H9 (cell line): ENCODE measurements at regions not wholly inside any gene's neighbourhood (a gene's known extent, or its start where the extent isn't known, plus 50 kb on each side); places are given as distances from the start of the nearest gene placed in this dataset.

ENCODE experiments used
- DNase-seq: peaks from one replicate; pipeline ENCODE4 v3.0.0-alpha.2; 2017
- H2AFZ ChIP-seq: one replicate; pipeline ENCODE4 v1.6.1; 2013; ENCODE audit warnings: mild to moderate bottlenecking, low read length, control low read depth, moderate library complexity
- H2AK5ac ChIP-seq: 2 replicates; pipeline ENCODE4 v1.6.1; 2013; ENCODE audit warnings: low read length, control low read depth, mixed read lengths; ENCODE audit not compliant: insufficient read length
- H2BK120ac ChIP-seq: one replicate; pipeline ENCODE4 v1.6.1; 2013; ENCODE audit warnings: low read depth, mild to moderate bottlenecking, low read length, control low read depth, inconsistent platforms; ENCODE audit not compliant: poor library complexity, severe bottlenecking
- H2BK12ac ChIP-seq: 2 replicates; pipeline ENCODE4 v1.6.1; 2013; ENCODE audit warnings: low read length, control low read depth, mixed read lengths, low read depth; ENCODE audit not compliant: insufficient read length
- H2BK15ac ChIP-seq: 2 replicates; pipeline ENCODE4 v1.6.1; 2013; ENCODE audit warnings: low read depth, low read length, control low read depth
- H2BK20ac ChIP-seq: one replicate; pipeline ENCODE4 v1.6.1; 2013; ENCODE audit warnings: low read depth, mild to moderate bottlenecking, low read length, control low read depth, inconsistent platforms; ENCODE audit not compliant: poor library complexity, severe bottlenecking
- H2BK5ac ChIP-seq: 2 replicates; pipeline ENCODE4 v1.6.1; 2013; ENCODE audit warnings: low read length, control low read depth, mixed read lengths; ENCODE audit not compliant: insufficient read length
- H3K14ac ChIP-seq: 2 replicates; pipeline ENCODE4 v1.6.1; 2013; ENCODE audit warnings: low read length, control low read depth; ENCODE audit not compliant: insufficient read depth
- H3K18ac ChIP-seq: 2 replicates; pipeline ENCODE4 v1.6.1; 2013; ENCODE audit warnings: low read depth, mild to moderate bottlenecking, mixed read lengths, low read length, control low read depth; ENCODE audit not compliant: insufficient read length
- H3K23ac ChIP-seq: 2 replicates; pipeline ENCODE4 v1.6.1; 2013; ENCODE audit warnings: low read length, control low read depth, mixed read lengths, low read depth; ENCODE audit not compliant: insufficient read length
- H3K23me2 ChIP-seq: 2 replicates; pipeline ENCODE4 v1.6.1; 2013; ENCODE audit warnings: low read depth, mild to moderate bottlenecking, mixed read lengths, low read length, control low read depth; ENCODE audit not compliant: insufficient read length, poor library complexity, severe bottlenecking
- H3K27ac ChIP-seq: 2 replicates; pipeline ENCODE4 v1.5.1; 2013; ENCODE audit warnings: low read length, control low read depth, mixed read lengths, low read depth; ENCODE audit not compliant: insufficient read length
- H3K27me3 ChIP-seq: 2 replicates; pipeline ENCODE4 v1.6.1; 2013; ENCODE audit warnings: low read length, control low read depth, inconsistent platforms; ENCODE audit not compliant: insufficient read depth
- H3K4ac ChIP-seq: 2 replicates; pipeline ENCODE4 v1.6.1; 2013; ENCODE audit warnings: low read depth, mild to moderate bottlenecking, control low read depth, inconsistent platforms, low read length, moderate library complexity
- H3K4me1 ChIP-seq: 2 replicates; pipeline ENCODE4 v1.6.1; 2013; ENCODE audit warnings: low read length, control low read depth, inconsistent platforms; ENCODE audit not compliant: insufficient read depth
- H3K4me2 ChIP-seq: 2 replicates; pipeline ENCODE4 v1.6.1; 2013; ENCODE audit warnings: low read length, control low read depth, mixed read lengths; ENCODE audit not compliant: insufficient read length, insufficient read depth
- H3K56ac ChIP-seq: 2 replicates; pipeline ENCODE4 v1.6.1; 2013; ENCODE audit warnings: low read depth, mild to moderate bottlenecking, mixed read lengths, low read length, control low read depth; ENCODE audit not compliant: insufficient read length
- H3K79me1 ChIP-seq: 2 replicates; pipeline ENCODE4 v1.6.1; 2013; ENCODE audit warnings: low read depth, mild to moderate bottlenecking, moderate library complexity, low read length, control low read depth, inconsistent platforms; ENCODE audit not compliant: insufficient read depth, poor library complexity, severe bottlenecking
- H3K79me2 ChIP-seq: 2 replicates; pipeline ENCODE4 v1.6.1; 2013; ENCODE audit warnings: low read length, control low read depth, inconsistent platforms; ENCODE audit not compliant: insufficient read depth
- H3K9ac ChIP-seq: 2 replicates; pipeline ENCODE4 v1.6.1; 2013; ENCODE audit warnings: low read length, control low read depth, mixed read lengths; ENCODE audit not compliant: insufficient read length; ENCODE audit errors: extremely low read depth
- H3K9me3 ChIP-seq: one replicate; pipeline ENCODE4 v1.6.1; 2013; ENCODE audit warnings: low read depth, low read length, inconsistent platforms; ENCODE audit not compliant: control insufficient read depth
- H3T11ph ChIP-seq: one replicate; pipeline ENCODE4 v1.6.1; 2013; ENCODE audit warnings: mild to moderate bottlenecking, low read length, control low read depth, inconsistent platforms
- H4K20me1 ChIP-seq: one replicate; pipeline ENCODE4 v1.6.1; 2013; ENCODE audit not compliant: control insufficient read depth, insufficient read length, insufficient read depth
- H4K5ac ChIP-seq: 2 replicates; pipeline ENCODE4 v1.6.1; 2013; ENCODE audit warnings: low read depth, mild to moderate bottlenecking, mixed read lengths, low read length, control low read depth; ENCODE audit not compliant: insufficient read length
- H4K8ac ChIP-seq: replicated peaks from 2 replicates; pipeline ENCODE4 v1.6.1; 2013; ENCODE audit warnings: low read length, control low read depth, mixed read lengths, low read depth; ENCODE audit not compliant: insufficient read length
- H4K91ac ChIP-seq: 2 replicates; pipeline ENCODE4 v1.6.1; 2013; ENCODE audit warnings: low read depth, mild to moderate bottlenecking, moderate library complexity, mixed read lengths, low read length, control low read depth; ENCODE audit not compliant: insufficient read length
- H3K27ac Mint-ChIP-seq, 3 experiments: 2 replicates in 2 of 3; 3 replicates in 1 of 3; pipeline ENCODE4 v1.8.0; 2020 to 2021; ENCODE audit warnings: mixed read lengths in 3 of 3, mild to moderate bottlenecking in 1 of 3, moderate library complexity in 1 of 3
- H3K27me3 Mint-ChIP-seq: 2 replicates; pipeline ENCODE4 v1.8.0; 2021; ENCODE audit warnings: low read depth, mild to moderate bottlenecking, moderate library complexity, mixed read lengths
- H3K36me3 Mint-ChIP-seq, 3 experiments: 2 replicates in 2 of 3; 3 replicates in 1 of 3; pipeline ENCODE4 v1.8.0; 2020 to 2021; ENCODE audit warnings: low read depth in 3 of 3, mixed read lengths in 3 of 3; ENCODE audit not compliant: insufficient read depth in 1 of 3
- H3K4me1 Mint-ChIP-seq, 2 experiments: 2 replicates each; pipeline ENCODE4 v1.8.0; 2020; ENCODE audit warnings: mixed read lengths in 2 of 2
- H3K4me3 Mint-ChIP-seq, 2 experiments: 2 replicates in 1 of 2; 3 replicates in 1 of 2; pipeline ENCODE4 v1.8.0; 2020 to 2021; ENCODE audit warnings: mild to moderate bottlenecking in 2 of 2, mixed read lengths in 2 of 2, moderate library complexity in 1 of 2
- H3K9me3 Mint-ChIP-seq, 2 experiments: 2 replicates in 1 of 2; 3 replicates in 1 of 2; pipeline ENCODE4 v1.8.0; 2020; ENCODE audit warnings: mild to moderate bottlenecking in 2 of 2, mixed read lengths in 2 of 2, moderate library complexity in 1 of 2
- CTCF ChIP-seq: fragments of 200-600 bp; sonication (generic); conservative IDR thresholded peaks from 3 replicates; pipeline ENCODE4 v1.8.0; 2021; ENCODE audit warnings: antibody characterized with exemption, mild to moderate bottlenecking
- WGBS: extraction: QIAGEN DNeasy Blood & Tissue Kit; methylation state at CpG from one replicate; pipeline ENCODE4 v1.1.7; 2013; ENCODE audit warnings: missing lambda C conversion rate, low lambda C conversion rate, mixed read lengths; ENCODE audit not compliant: insufficient read length; ENCODE audit errors: extremely low coverage; 5-methylcytosine and 5-hydroxymethylcytosine counted together

GRCh38 chr14:87142551-87143211, 850.3 kb downstream of the GALC start:
- Mint-ChIP-seq H3K36me3 (no peaks in the 10 kb centered on the region), H3K4me1 (0 out of 4 replicates have a peak, but pooled peaks cover 0 to 6% of the 10 kb centered on the region in 2 experiments), H3K27me3 (peaks cover 59% of the 10 kb centered on the region), H3K9me3 (no peaks in the 10 kb centered on the region; a peak in 2 of 5 replicates), H3K4me3 (no peak overlapping the region), H3K27ac (no peak overlapping the region)
- Histone ChIP-seq H3K4me2 (no peak overlapping the region), H2BK15ac (no peak overlapping the region), H2BK12ac (no peak overlapping the region), H2AK5ac (no peak overlapping the region), H2BK20ac (no peak overlapping the region), H3K79me1 (no peaks in the 10 kb centered on the region), H3K18ac (no peak overlapping the region), H3K56ac (no peak overlapping the region), H2BK5ac (no peak overlapping the region), H4K20me1 (no peaks in the 10 kb centered on the region), H3K23me2 (no peaks in the 10 kb centered on the region), H3K14ac (no peak overlapping the region), H4K5ac (no peak overlapping the region), H3K9me3 (no peaks in the 10 kb centered on the region), H3K9ac (no peak overlapping the region), H2BK120ac (no peak overlapping the region), H3K79me2 (no peaks in the 10 kb centered on the region), H3K23ac (no peak overlapping the region), H2AFZ (no peak overlapping the region), H3K27ac (no peak overlapping the region), H3K4me1 (no peaks in the 10 kb centered on the region; the same call in 1 of the 2 replicates), H3T11ph (no peak overlapping the region), H3K4ac (no peak overlapping the region), H3K27me3 (peaks cover 13% of the 10 kb centered on the region), H4K91ac (no peak overlapping the region), H4K8ac (no peak overlapping the region)
- WGBS = no CpG with 5 or more reads among the region's 3 CpGs
- no peak for TF ChIP-seq CTCF
- no peak for DNase-seq
